ENCODE measurements at regions not wholly inside any gene's neighbourhood (a gene's known extent, or its start where the extent isn't known, plus 50 kb on each side); places are given as distances from the start of the nearest gene placed in this dataset.
"Not testable (repeated sequence)": the region's sequence is repeated elsewhere in the genome, so short reads cannot be mapped to it uniquely, and the experiment has no call there.

DNA sequence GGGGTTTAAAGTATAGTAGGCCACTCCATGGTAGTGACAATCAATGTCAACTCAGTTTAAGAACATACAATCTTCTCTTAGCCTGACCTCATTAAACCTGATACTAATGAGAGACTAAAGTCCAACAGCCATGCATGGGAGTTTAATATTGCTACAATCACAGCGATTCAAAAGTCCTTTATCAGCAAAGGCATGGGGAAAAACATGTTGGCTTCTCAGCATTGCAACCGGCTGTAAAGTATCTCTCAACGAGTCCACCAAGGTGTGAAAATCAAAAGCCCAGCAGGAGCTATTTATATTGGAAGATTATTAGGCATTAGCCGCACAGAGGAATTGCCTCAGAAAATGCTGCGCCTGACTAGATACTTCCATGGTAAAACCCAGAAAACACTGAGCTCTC lies 256.7 kb upstream of the PGRMC2 start:
- in situ Hi-C loops (cut with MboI; ENCODE audit: low sequenced_read_pairs, unreplicated experiment): no loop called here
- TF ChIP-seq, protein P1, sequence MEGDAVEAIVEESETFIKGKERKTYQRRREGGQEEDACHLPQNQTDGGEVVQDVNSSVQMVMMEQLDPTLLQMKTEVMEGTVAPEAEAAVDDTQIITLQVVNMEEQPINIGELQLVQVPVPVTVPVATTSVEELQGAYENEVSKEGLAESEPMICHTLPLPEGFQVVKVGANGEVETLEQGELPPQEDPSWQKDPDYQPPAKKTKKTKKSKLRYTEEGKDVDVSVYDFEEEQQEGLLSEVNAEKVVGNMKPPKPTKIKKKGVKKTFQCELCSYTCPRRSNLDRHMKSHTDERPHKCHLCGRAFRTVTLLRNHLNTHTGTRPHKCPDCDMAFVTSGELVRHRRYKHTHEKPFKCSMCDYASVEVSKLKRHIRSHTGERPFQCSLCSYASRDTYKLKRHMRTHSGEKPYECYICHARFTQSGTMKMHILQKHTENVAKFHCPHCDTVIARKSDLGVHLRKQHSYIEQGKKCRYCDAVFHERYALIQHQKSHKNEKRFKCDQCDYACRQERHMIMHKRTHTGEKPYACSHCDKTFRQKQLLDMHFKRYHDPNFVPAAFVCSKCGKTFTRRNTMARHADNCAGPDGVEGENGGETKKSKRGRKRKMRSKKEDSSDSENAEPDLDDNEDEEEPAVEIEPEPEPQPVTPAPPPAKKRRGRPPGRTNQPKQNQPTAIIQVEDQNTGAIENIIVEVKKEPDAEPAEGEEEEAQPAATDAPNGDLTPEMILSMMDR (IDR thresholded peaks at IDR 0.05; ENCODE audit: borderline replicate concordance, control extremely low read depth, extremely low read depth, insufficient read depth, missing control alignments): no peak
- no peak for DNase-seq (ENCODE audit: low spot score)

DNA sequence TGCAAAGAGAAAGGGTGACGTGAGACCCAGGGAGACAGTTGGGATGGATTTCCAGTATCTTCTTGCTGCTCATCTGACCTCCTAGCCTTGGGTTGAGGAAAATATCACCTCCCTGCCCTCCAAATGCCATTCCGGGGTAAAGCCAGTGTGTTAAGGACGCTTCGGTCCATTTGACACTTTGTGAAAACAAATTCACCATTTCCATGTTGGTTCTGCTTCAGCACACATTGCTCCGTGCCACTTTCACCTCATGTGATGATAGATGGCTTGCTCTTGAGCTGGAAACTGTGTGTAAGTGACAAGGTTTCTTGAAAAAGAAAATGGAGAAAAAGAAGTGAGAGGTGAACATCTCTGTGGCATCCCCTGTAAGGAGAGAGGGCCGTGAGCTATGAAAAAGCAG lies 256.1 kb upstream of the PGRMC2 start:
- DNase-seq (ENCODE audit: low spot score): no peak
- in situ Hi-C loops (cut with MboI; ENCODE audit: low sequenced_read_pairs, unreplicated experiment): no loop called here
- TF ChIP-seq, protein P1 (IDR thresholded peaks at IDR 0.05; ENCODE audit: borderline replicate concordance, control extremely low read depth, extremely low read depth, insufficient read depth, missing control alignments): no peak

DNA sequence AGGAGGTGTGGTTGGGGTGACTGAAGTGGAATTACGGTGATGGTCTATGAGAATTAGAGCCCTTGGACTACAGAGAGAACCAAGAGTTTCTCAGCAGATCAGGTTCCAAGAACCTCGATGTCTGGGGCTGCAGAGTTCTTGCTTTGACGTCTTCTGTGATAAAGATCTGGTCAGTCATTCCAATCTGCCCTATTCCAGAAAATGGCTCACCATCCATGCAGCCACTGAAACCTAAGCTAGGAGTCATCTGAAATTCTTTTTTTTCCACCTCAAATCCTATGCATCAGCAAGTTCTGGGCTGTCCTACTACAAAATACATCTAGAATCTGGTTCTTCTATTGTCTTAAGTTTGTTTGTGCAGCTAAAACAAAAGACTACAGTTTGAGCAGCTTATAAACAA lies 254.4 kb upstream of the PGRMC2 start:
- DNase-seq (ENCODE audit: low spot score): no peak
- TF ChIP-seq, protein P1 (IDR thresholded peaks at IDR 0.05; ENCODE audit: borderline replicate concordance, control extremely low read depth, extremely low read depth, insufficient read depth, missing control alignments): no peak
- in situ Hi-C loops (cut with MboI; ENCODE audit: low sequenced_read_pairs, unreplicated experiment): no loop called here

DNA sequence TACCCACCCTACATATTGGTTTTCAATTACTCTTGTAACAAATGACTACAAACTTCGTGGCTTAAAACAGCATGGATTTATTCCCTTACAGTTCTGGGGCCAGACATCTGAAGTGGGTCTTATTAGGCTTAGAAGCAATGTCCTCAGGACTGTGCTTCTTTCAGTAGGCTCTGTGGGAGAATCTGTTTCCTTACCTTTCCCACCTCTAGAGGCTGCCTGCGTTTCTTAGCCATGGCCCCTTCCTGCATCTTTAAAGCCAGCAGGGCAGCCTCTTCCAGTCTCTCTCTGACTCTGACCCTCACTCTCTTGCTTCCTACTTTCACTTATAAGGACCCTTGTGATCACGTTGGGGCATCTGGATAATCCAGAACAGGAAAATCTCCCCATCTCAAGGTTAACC lies 252.5 kb upstream of the PGRMC2 start:
- DNase-seq (ENCODE audit: low spot score): no peak
- in situ Hi-C loops (cut with MboI; ENCODE audit: low sequenced_read_pairs, unreplicated experiment): no loop called here

DNA sequence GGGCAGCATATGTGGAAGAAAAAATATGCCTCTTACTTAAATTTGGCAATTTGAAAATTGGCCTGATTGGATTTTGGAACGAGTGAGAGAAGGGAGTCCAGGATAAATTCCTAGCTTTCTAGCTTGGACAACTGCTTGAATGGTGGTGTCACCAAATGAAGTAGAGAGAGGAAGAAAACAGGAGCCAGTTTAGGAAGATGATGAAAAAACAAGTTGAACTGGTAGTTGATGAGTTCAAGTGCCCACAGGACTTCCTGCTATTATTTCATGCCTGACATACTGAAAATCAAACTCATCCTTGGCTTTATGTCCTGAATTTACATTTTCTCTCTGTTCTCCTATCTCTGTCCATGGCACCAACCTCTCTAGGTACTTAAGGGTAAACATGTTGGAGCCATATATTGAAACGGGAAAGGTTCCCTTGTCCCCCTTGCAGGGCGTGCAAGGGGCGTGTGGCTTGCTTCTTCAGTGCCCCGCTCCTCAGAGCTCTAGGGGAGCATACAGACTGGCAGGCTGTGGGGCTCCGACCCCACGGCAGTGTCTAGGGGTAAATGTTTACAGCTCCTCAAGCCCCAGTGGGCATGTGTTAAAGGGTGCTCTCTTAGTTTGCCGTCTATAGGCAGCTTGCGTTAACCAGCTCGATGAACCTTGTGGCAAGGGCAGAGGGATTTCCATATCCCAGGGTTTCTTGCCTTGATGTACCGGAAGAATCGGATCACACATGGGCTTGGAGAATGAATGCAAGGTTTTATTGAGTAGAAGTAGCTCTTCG lies 250.7 kb upstream of the PGRMC2 start:
- DNase-seq (ENCODE audit: low spot score): no peak
- TF ChIP-seq, protein P1 (IDR thresholded peaks at IDR 0.05; ENCODE audit: borderline replicate concordance, control extremely low read depth, extremely low read depth, insufficient read depth, missing control alignments): no peak
- in situ Hi-C loops (cut with MboI; ENCODE audit: low sequenced_read_pairs, unreplicated experiment): no loop called here

More for the DNA sequence above, 252.5 kb upstream of the PGRMC2 start:
- TF ChIP-seq, protein P1 (IDR thresholded peaks at IDR 0.05; ENCODE audit: borderline replicate concordance, control extremely low read depth, extremely low read depth, insufficient read depth, missing control alignments): no peak

DNA sequence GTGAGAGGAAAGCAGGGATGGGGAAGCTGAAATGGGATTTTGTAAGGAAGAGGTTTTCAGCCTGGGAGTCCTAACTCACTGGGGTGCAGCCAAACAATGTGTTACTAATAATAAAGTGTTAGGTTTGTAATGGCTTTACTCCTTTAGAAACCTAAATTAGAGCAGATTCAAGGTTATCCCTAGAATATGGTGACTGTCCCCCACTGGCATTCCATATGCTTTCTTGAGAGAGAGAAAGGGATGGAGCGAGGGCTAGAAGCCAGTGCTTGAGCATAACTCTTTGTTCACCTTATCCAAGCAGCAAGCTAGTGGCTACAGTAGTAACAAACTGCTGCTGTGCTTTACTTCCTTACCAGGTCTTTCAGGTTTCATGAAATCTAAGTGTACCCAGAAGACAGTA lies 249.1 kb upstream of the PGRMC2 start:
- no peak for DNase-seq (ENCODE audit: low spot score)
- TF ChIP-seq, protein P1 (IDR thresholded peaks at IDR 0.05; ENCODE audit: borderline replicate concordance, control extremely low read depth, extremely low read depth, insufficient read depth, missing control alignments): no peak
- in situ Hi-C loops (cut with MboI; ENCODE audit: low sequenced_read_pairs, unreplicated experiment): no loop called here

DNA sequence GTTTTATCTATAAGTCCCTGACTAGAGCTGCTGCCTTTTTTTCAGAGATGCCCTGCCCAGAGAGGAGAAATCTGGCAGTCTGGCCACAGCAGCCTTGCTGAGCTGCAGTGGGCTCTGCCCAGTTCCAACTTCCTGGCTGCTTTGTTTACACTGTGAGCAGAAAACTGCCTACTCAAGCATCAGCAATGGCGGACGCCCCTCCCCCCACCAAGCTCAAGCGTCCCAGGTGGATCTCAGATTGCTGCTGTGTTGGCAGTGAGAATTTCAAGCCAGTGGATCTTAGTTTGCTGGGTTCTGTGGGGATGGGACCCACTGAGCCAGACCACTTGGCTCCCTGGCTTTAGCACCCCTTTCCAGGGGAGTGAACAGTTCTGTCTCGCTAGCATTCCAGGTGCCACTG lies 247.9 kb upstream of the PGRMC2 start:
- DNase-seq (ENCODE audit: low spot score); in situ Hi-C loops (cut with MboI; ENCODE audit: low sequenced_read_pairs, unreplicated experiment): not testable (repeated sequence)
